Lower lobe of right lung (tissue), 2 donors: ENCODE measurements at regions not wholly inside any gene's neighbourhood (a gene's known extent, or its start where the extent isn't known, plus 50 kb on each side); places are given as distances from the start of the nearest gene placed in this dataset.

ENCODE experiments used
- ATAC-seq, 2 donors: fragments of 200-7000 bp; cut with Tn5 transposase; one replicate each; pipeline ENCODE4 v1.9.1; 2020 to 2022; ENCODE audit warnings: mild to moderate bottlenecking in 2 of 2, moderate library complexity in 2 of 2
- DNase-seq: peaks from one replicate; pipeline ENCODE4 v3.0.0-alpha.2; 2020
- H3K27ac ChIP-seq: fragments of 200-600 bp; one replicate; pipeline ENCODE4 v1.8.0; 2022
- H3K27me3 ChIP-seq: fragments of 200-600 bp; one replicate; pipeline ENCODE4 v1.8.0; 2022; ENCODE audit warnings: low read depth
- H3K36me3 ChIP-seq: fragments of 200-600 bp; one replicate; pipeline ENCODE4 v1.8.0; 2022; ENCODE audit warnings: mild to moderate bottlenecking
- H3K4me1 ChIP-seq: fragments of 200-600 bp; one replicate; pipeline ENCODE4 v1.8.0; 2022
- H3K4me3 ChIP-seq: fragments of 200-600 bp; one replicate; pipeline ENCODE4 v1.8.0; 2022; ENCODE audit warnings: mild to moderate bottlenecking
- H3K9me3 ChIP-seq: fragments of 200-600 bp; one replicate; pipeline ENCODE4 v1.8.0; 2022
- intact Hi-C: fragments of 100-400 bp; cut with DNase I; formaldehyde crosslinking; loops from one replicate; pipeline ENCODE4 v1.11.0; 2022
- TF ChIP-seq, protein P1 (sequence below): fragments of 200-600 bp; IDR thresholded peaks from one replicate; pipeline ENCODE4 v1.8.0; 2022; ENCODE audit warnings: antibody characterized with exemption, mild to moderate bottlenecking
- donor health status: DM: no; HTN: yes; CAD: no; lungs with severe emphysema.

DNA sequence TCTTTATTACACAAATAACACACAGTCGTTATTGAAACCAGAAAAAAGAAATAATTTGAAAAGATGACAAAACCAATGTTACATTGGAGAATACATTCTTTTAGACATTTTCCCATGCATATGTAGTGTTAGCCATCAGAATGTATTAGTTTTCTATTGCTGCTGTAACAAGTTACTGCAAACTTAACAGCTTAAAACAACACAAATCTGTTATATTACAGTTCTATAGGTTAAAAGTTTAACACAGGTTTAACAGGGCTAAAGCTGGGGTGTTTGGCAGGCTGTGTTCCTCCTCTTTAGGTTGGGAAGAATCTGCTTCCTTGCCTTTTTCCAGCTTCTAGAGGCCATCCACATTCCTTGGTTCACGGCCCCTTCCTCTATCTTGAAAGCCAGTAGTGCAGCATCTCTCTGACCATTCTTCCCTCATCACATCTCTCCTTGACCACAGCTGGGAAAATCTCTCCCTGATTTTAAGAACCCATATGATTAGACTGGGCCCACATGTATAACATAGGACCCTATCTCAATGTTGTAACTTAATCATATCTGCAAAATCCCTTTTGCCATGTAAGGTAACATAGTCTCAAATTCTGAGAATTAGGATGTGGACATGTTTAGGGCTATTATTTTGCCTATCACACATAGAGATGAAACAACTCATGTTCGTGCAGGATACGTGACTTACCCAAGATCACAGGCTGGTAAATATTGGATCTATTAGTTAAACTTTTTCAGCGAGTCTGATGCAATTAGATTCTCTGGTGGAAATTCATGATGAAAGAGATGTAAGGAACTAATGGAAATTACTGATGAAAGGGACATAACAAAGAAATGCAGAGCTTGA lies 145.4 kb upstream of the TMEM170B start:
- TF ChIP-seq, protein P1, sequence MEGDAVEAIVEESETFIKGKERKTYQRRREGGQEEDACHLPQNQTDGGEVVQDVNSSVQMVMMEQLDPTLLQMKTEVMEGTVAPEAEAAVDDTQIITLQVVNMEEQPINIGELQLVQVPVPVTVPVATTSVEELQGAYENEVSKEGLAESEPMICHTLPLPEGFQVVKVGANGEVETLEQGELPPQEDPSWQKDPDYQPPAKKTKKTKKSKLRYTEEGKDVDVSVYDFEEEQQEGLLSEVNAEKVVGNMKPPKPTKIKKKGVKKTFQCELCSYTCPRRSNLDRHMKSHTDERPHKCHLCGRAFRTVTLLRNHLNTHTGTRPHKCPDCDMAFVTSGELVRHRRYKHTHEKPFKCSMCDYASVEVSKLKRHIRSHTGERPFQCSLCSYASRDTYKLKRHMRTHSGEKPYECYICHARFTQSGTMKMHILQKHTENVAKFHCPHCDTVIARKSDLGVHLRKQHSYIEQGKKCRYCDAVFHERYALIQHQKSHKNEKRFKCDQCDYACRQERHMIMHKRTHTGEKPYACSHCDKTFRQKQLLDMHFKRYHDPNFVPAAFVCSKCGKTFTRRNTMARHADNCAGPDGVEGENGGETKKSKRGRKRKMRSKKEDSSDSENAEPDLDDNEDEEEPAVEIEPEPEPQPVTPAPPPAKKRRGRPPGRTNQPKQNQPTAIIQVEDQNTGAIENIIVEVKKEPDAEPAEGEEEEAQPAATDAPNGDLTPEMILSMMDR: no peak
- Histone ChIP-seq H3K36me3 (no peaks in the 10 kb centered on the region), H3K4me1 (peaks cover 42% of the 10 kb centered on the region), H3K27me3 (no peaks in the 10 kb centered on the region), H3K4me3 (no peak overlapping the region), H3K9me3 (no peaks in the 10 kb centered on the region), H3K27ac (peak overlapping the region; percentile 44)
- ATAC-seq (no peak), DNase-seq (no peak)
- intact Hi-C loops: no loop called here

DNA sequence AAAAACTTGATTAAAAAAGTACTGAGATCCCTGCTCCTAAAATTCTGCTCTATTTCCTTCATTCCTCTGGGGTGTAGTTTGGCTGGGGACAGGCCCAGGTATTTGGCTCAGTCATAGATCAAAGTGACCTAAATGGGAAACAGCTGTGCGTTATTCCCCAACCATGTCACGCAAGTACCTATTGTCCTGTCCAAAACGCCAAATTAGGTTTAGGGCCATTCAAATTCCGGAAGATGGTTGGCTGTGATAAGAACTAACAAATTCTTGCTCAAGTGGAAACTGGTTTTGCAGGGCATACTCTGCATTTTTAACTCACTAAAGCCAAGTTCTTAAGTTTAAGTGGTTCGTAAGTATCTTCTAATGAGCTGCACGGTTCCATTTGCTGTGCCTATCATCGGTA lies 147.6 kb upstream of the TMEM170B start:
- DNase-seq (no peak), ATAC-seq (peak; percentile 95 to 97)
- TF ChIP-seq, protein P1: no peak
- H3K9me3 ChIP-seq: no peaks in the 10 kb centered on the region
- H3K27ac ChIP-seq: peak overlapping the region; percentile 79
- no peaks in the 10 kb centered on the region for H3K36me3 ChIP-seq
- H3K4me3 ChIP-seq: no peak overlapping the region
- intact Hi-C loops: no loop called here
- H3K4me1 ChIP-seq: peaks cover 55% of the 10 kb centered on the region
- H3K27me3 ChIP-seq: no peaks in the 10 kb centered on the region

DNA sequence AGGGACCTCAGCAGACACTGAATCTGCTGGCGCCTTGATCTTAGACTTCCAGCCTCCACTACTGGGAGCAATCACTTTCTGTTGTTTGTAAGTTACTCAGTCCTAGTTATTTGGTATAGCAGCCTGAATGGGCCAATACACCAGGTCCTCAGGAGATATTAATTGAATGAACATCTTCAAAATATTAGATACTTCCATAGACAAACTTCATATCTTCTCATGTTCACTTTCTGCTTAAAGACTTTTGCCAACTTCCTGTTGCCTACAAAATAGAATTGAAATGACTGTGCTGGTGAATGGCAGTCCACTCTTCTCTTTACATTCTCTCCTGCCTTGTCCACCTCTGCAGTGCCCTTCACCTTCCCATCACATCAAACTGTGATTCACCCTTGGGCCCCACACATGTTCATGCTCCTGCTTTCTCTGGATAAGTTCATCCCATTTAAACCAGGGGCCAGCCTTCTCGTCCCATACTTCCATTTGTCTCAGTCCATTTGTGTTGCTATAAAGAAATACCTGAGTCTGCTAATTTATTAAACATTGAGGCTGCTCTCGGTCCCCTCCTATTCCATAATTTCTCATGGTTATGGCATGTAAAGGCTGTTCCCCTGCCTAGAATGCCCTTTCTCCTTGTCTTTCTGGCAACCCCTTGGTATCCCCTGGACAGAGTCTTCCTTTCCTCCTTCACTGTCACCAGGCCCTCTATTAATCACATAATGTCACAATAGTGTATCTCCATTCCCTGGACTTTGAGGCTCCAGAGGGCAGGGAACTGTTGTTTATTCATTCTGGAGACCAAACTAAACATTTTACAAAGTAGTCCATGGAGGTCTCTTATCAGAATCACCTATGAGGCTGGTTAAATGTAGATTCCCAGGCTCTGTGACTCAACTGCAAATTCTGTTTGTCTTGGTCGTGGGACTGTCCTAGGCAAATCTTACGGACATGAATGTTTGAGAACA lies 148.3 kb upstream of the TMEM170B start:
- ATAC-seq: no peak

DNA sequence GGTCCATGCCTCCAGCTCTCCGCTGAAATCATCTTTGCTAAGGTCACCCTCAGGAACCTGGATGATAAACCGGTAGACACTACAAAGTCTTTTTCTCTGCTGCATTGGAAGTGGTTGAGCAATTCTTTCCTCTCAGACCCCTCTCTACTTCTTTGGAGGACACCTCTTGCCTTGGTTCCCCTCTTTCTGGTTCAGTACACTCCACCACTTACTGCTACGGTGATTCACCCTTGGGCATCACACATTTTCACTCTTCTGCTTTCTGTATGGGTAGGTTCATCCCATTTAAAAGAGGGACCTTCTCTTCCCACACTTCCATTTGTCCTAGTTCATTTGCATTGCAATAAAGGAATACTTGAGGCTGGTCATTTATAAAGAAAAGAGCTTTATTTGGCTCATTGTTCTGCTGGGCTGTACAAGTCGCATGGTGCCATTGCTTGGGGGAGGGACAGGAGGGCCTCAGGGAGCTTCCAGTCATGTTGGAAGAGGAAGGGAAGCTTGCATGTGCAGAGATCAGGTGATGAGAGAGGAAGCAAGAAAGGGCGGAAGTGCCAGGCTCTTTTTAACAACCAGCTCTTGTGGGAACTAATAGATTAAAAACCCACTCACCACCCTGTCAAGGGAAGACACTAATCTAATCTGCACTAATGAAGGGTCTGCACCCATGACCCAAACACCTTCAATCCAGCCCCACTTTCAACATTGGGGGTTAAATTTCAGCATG lies 149.7 kb upstream of the TMEM170B start:
- no peak overlapping the region for H3K27ac ChIP-seq

More for the DNA sequence above, 148.3 kb upstream of the TMEM170B start:
- H3K27ac ChIP-seq: peak overlapping the region; percentile 79
- no peaks in the 10 kb centered on the region for H3K27me3 ChIP-seq
- H3K36me3 ChIP-seq: no peaks in the 10 kb centered on the region
- TF ChIP-seq, protein P1: no peak
- no peaks in the 10 kb centered on the region for H3K9me3 ChIP-seq
- H3K4me1 ChIP-seq: peaks cover 60% of the 10 kb centered on the region
- intact Hi-C loops: no loop called here
- DNase-seq: no peak
- no peak overlapping the region for H3K4me3 ChIP-seq

More for the DNA sequence above, 149.7 kb upstream of the TMEM170B start:
- TF ChIP-seq, protein P1: no peak
- no peaks in the 10 kb centered on the region for H3K36me3 ChIP-seq
- no peak for DNase-seq
- intact Hi-C loops: no loop called here
- no peak overlapping the region for H3K4me3 ChIP-seq
- H3K9me3 ChIP-seq: no peaks in the 10 kb centered on the region
- H3K27me3 ChIP-seq: no peaks in the 10 kb centered on the region
- peaks cover 55% of the 10 kb centered on the region for H3K4me1 ChIP-seq
- ATAC-seq: no peak
